22Rv1 (cell line): ENCODE measurements at regions not wholly inside any gene's neighbourhood (a gene's known extent, or its start where the extent isn't known, plus 50 kb on each side); places are given as distances from the start of the nearest gene placed in this dataset.

Experiments
- CTCF ChIP-seq: fragments of 450-650 bp; IDR thresholded peaks from 2 replicates; pipeline ENCODE4 v1.5.1; 2017; ENCODE audit warnings: mild to moderate bottlenecking
- ZFX ChIP-seq: fragments of 450-650 bp; IDR thresholded peaks from 2 replicates; pipeline ENCODE4 v1.6.1; 2017; ENCODE audit warnings: antibody characterized with exemption, borderline replicate concordance

GRCh38 chr2:145985517-145985916 lies 1465.6 kb upstream of the ZEB2 start:
- TF ChIP-seq CTCF (no peak), ZFX (no peak)
